GM23338 (cell line): ENCODE measurements at regions not wholly inside any gene's neighbourhood (a gene's known extent, or its start where the extent isn't known, plus 50 kb on each side); places are given as distances from the start of the nearest gene placed in this dataset.

Experiments used
- ATAC-seq: fragments of 200-7000 bp; cut with Tn5 transposase; 3 replicates; pipeline ENCODE4 v1.9.1; 2020
- DNase-seq: peaks from one replicate; pipeline ENCODE4 v3.0.0-alpha.2; 2015; ENCODE audit warnings: low spot score
- H2AFZ ChIP-seq: fragments of 200-600 bp; sonication (generic); 2 replicates; pipeline ENCODE4 v1.8.0; 2016; ENCODE audit warnings: antibody characterized with exemption, mild to moderate bottlenecking, moderate library complexity
- H3F3A ChIP-seq: fragments of 200-600 bp; sonication (generic); replicated peaks from 2 replicates; pipeline ENCODE4 v1.8.0; 2017; ENCODE audit warnings: antibody characterized with exemption, mixed run types, low read depth
- H3K27ac ChIP-seq: fragments of 200-600 bp; sonication (generic); 2 replicates; pipeline ENCODE4 v1.6.1; 2016; ENCODE audit warnings: low read depth
- H3K27me3 ChIP-seq: fragments of 200-600 bp; sonication (generic); 2 replicates; pipeline ENCODE4 v1.8.0; 2016; ENCODE audit warnings: mild to moderate bottlenecking, mixed run types, moderate library complexity; ENCODE audit not compliant: insufficient read depth
- H3K36me3 ChIP-seq: fragments of 200-600 bp; sonication (generic); 2 replicates; pipeline ENCODE4 v1.8.0; 2016; ENCODE audit warnings: mild to moderate bottlenecking; ENCODE audit not compliant: insufficient read depth
- H3K4me1 ChIP-seq: fragments of 200-600 bp; sonication (generic); 2 replicates; pipeline ENCODE4 v1.8.0; 2016; ENCODE audit warnings: mild to moderate bottlenecking, moderate library complexity; ENCODE audit not compliant: insufficient read depth
- H3K4me2 ChIP-seq: fragments of 200-600 bp; sonication (generic); 2 replicates; pipeline ENCODE4 v1.7.1; 2017; ENCODE audit warnings: mixed run types
- H3K4me3 ChIP-seq: fragments of 200-600 bp; sonication (generic); 2 replicates; pipeline ENCODE4 v1.6.1; 2016; ENCODE audit warnings: mixed run types
- H3K79me2 ChIP-seq: fragments of 200-600 bp; sonication (generic); replicated peaks from 2 replicates; pipeline ENCODE4 v1.8.0; 2017; ENCODE audit warnings: mild to moderate bottlenecking; ENCODE audit not compliant: insufficient read depth
- H3K9me2 ChIP-seq: fragments of 200-600 bp; sonication (generic); 2 replicates; pipeline ENCODE4 v1.8.0; 2017; ENCODE audit not compliant: insufficient read depth
- H4K20me1 ChIP-seq: fragments of 200-600 bp; sonication (generic); replicated peaks from 2 replicates; pipeline ENCODE4 v1.8.0; 2017; ENCODE audit warnings: mild to moderate bottlenecking; ENCODE audit not compliant: insufficient read depth
- H3K27ac Mint-ChIP-seq: 2 replicates; pipeline ENCODE4 v1.8.0; 2020; ENCODE audit warnings: inconsistent platforms, mild to moderate bottlenecking, moderate library complexity, mixed read lengths
- H3K27me3 Mint-ChIP-seq: 3 replicates; pipeline ENCODE4 v1.8.0; 2022; ENCODE audit warnings: low read depth, mild to moderate bottlenecking, moderate library complexity, mixed read lengths, inconsistent platforms; ENCODE audit not compliant: insufficient read depth, poor library complexity
- H3K36me3 Mint-ChIP-seq: 3 replicates; pipeline ENCODE4 v1.8.0; 2021; ENCODE audit warnings: low read depth, mild to moderate bottlenecking, inconsistent platforms, moderate library complexity, mixed read lengths
- H3K4me1 Mint-ChIP-seq: 3 replicates; pipeline ENCODE4 v1.8.0; 2020; ENCODE audit warnings: mild to moderate bottlenecking, inconsistent platforms, mixed read lengths
- H3K4me3 Mint-ChIP-seq: 3 replicates; pipeline ENCODE4 v1.8.0; 2021; ENCODE audit warnings: moderate library complexity, mild to moderate bottlenecking, inconsistent platforms, mixed read lengths
- H3K9me3 Mint-ChIP-seq: 3 replicates; pipeline ENCODE4 v1.8.0; 2020; ENCODE audit warnings: moderate library complexity, mild to moderate bottlenecking, inconsistent platforms, mixed read lengths
- EZH2 ChIP-seq: fragments of 200-600 bp; sonication (generic); IDR thresholded peaks from one replicate; pipeline ENCODE4 v1.8.0; 2017; ENCODE audit warnings: antibody characterized with exemption, mild to moderate bottlenecking, low read depth; ENCODE audit not compliant: unreplicated experiment
- EZH2phosphoT487 ChIP-seq: fragments of 200-600 bp; sonication (generic); IDR thresholded peaks from one replicate; pipeline ENCODE4 v1.8.1; 2018; ENCODE audit warnings: antibody characterized with exemption; ENCODE audit not compliant: unreplicated experiment
- NANOG ChIP-seq: IDR thresholded peaks from 2 replicates; pipeline ENCODE4 v1.6.1; 2016; ENCODE audit warnings: antibody characterized with exemption, borderline replicate concordance
- POLR2AphosphoS5 ChIP-seq: IDR thresholded peaks from 2 replicates; pipeline ENCODE4 v1.6.1; 2016; ENCODE audit warnings: antibody characterized with exemption, low read depth
- STAT1 ChIP-seq: IDR thresholded peaks from one replicate; pipeline ENCODE4 v1.6.1; 2016; ENCODE audit warnings: antibody characterized with exemption; ENCODE audit not compliant: unreplicated experiment
- ZNF114 ChIP-seq: fragments of 250-450 bp; sonication (Bioruptor Pico); IDR thresholded peaks from 2 replicates; pipeline ENCODE4 v1.5.0; 2020; ENCODE audit warnings: mild to moderate bottlenecking, moderate library complexity
- ZNF331 ChIP-seq: fragments of 250-450 bp; sonication (Bioruptor Pico); IDR thresholded peaks from 2 replicates; pipeline ENCODE4 v1.5.0; 2020; ENCODE audit warnings: low read depth, mild to moderate bottlenecking, moderate library complexity
- ZNF462 ChIP-seq: fragments of 250-450 bp; sonication (Bioruptor Pico); IDR thresholded peaks from 2 replicates; pipeline ENCODE4 v1.5.0; 2020; ENCODE audit warnings: mild to moderate bottlenecking, moderate library complexity
- TF ChIP-seq, protein P1 (sequence below), 2 experiments: fragments of 200-600 bp in 1 of 2; sonication (generic) in 1 of 2; conservative IDR thresholded peaks; 2 replicates each; pipeline versions ENCODE4 v1.5.1 to v1.6.1; 2016 to 2017; ENCODE audit warnings: antibody characterized with exemption in 2 of 2, low read depth in 2 of 2, mild to moderate bottlenecking in 2 of 2, moderate library complexity in 1 of 2
- TF ChIP-seq, protein P2 (sequence below): IDR thresholded peaks from one replicate; pipeline ENCODE4 v1.6.1; 2018; ENCODE audit warnings: antibody characterized with exemption; ENCODE audit not compliant: unreplicated experiment

GRCh38 chr12:116674643-116675183, 63.2 kb downstream of the SPRING1 start:
- no peak for ATAC-seq
- Histone ChIP-seq H3F3A (no peaks in the 10 kb centered on the region), H3K9me2 (no peaks in the 10 kb centered on the region), H3K27me3 (no peaks in the 10 kb centered on the region), H3K4me3 (no peak overlapping the region), H3K36me3 (no peaks in the 10 kb centered on the region), H4K20me1 (no peaks in the 10 kb centered on the region), H3K4me1 (no peaks in the 10 kb centered on the region; the same call in 1 of the 2 replicates), H3K27ac (no peak overlapping the region), H3K4me2 (no peak overlapping the region), H3K79me2 (no peaks in the 10 kb centered on the region), H2AFZ (no peak overlapping the region)
- TF ChIP-seq, protein P1, sequence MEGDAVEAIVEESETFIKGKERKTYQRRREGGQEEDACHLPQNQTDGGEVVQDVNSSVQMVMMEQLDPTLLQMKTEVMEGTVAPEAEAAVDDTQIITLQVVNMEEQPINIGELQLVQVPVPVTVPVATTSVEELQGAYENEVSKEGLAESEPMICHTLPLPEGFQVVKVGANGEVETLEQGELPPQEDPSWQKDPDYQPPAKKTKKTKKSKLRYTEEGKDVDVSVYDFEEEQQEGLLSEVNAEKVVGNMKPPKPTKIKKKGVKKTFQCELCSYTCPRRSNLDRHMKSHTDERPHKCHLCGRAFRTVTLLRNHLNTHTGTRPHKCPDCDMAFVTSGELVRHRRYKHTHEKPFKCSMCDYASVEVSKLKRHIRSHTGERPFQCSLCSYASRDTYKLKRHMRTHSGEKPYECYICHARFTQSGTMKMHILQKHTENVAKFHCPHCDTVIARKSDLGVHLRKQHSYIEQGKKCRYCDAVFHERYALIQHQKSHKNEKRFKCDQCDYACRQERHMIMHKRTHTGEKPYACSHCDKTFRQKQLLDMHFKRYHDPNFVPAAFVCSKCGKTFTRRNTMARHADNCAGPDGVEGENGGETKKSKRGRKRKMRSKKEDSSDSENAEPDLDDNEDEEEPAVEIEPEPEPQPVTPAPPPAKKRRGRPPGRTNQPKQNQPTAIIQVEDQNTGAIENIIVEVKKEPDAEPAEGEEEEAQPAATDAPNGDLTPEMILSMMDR (conservative IDR thresholded peaks at IDR 0.05; ENCODE audit: low read depth in 2 of 2): no peak
- TF ChIP-seq, protein P2, sequence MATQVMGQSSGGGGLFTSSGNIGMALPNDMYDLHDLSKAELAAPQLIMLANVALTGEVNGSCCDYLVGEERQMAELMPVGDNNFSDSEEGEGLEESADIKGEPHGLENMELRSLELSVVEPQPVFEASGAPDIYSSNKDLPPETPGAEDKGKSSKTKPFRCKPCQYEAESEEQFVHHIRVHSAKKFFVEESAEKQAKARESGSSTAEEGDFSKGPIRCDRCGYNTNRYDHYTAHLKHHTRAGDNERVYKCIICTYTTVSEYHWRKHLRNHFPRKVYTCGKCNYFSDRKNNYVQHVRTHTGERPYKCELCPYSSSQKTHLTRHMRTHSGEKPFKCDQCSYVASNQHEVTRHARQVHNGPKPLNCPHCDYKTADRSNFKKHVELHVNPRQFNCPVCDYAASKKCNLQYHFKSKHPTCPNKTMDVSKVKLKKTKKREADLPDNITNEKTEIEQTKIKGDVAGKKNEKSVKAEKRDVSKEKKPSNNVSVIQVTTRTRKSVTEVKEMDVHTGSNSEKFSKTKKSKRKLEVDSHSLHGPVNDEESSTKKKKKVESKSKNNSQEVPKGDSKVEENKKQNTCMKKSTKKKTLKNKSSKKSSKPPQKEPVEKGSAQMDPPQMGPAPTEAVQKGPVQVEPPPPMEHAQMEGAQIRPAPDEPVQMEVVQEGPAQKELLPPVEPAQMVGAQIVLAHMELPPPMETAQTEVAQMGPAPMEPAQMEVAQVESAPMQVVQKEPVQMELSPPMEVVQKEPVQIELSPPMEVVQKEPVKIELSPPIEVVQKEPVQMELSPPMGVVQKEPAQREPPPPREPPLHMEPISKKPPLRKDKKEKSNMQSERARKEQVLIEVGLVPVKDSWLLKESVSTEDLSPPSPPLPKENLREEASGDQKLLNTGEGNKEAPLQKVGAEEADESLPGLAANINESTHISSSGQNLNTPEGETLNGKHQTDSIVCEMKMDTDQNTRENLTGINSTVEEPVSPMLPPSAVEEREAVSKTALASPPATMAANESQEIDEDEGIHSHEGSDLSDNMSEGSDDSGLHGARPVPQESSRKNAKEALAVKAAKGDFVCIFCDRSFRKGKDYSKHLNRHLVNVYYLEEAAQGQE: no peak
- TF ChIP-seq ZNF462 (CRISPR knock-in tag) (no peak), EZH2phosphoT487 (no peak), ZNF114 (no peak), EZH2 (no peak), STAT1 (no peak), POLR2AphosphoS5 (no peak), NANOG (no peak), ZNF331 (no peak)
- H3K27me3 Mint-ChIP-seq: peaks cover 10% of the 10 kb centered on the region
- H3K27ac Mint-ChIP-seq: peak overlapping the region; percentile 70; the same call in 1 of the 2 replicates
- no peaks in the 10 kb centered on the region for H3K9me3 Mint-ChIP-seq
- H3K36me3 Mint-ChIP-seq: no peaks in the 10 kb centered on the region
- DNase-seq: no peak
- no peak overlapping the region for H3K4me3 Mint-ChIP-seq
- peaks cover 6% of the 10 kb centered on the region; the same call in 2 of the 3 replicates for H3K4me1 Mint-ChIP-seq
